Activated T-cell treated with anti-CD3 and anti-CD28 coated beads for 24 hours (primary cell): ENCODE measurements at regions not wholly inside any gene's neighbourhood (a gene's known extent, or its start where the extent isn't known, plus 50 kb on each side); places are given as distances from the start of the nearest gene placed in this dataset.
"Not testable (repeated sequence)": the region's sequence is repeated elsewhere in the genome, so short reads cannot be mapped to it uniquely, and the experiment has no call there.

Experiments
- DNase-seq: peaks from one replicate; pipeline ENCODE4 v3.0.0-alpha.2; 2020; ENCODE audit warnings: low read depth

- no peak for DNase-seq
Measured at GRCh38 chr18:34942276-34942675, 98.9 kb upstream of the MAPRE2 start.

- DNase-seq: no peak
Measured at GRCh38 chr18:34942975-34943374, 98.2 kb upstream of the MAPRE2 start.

GRCh38 chr18:34943587-34943986, 97.6 kb upstream of the MAPRE2 start:
- DNase-seq: no peak

GRCh38 chr18:34947711-34948125, 93.5 kb upstream of the MAPRE2 start:
- no peak for DNase-seq

- DNase-seq: no peak
Measured at GRCh38 chr18:34951625-34952379, 89.4 kb upstream of the MAPRE2 start.

GRCh38 chr18:34953212-34953611, 88.0 kb upstream of the MAPRE2 start:
- no peak for DNase-seq

- not testable (repeated sequence) for DNase-seq
Measured at GRCh38 chr18:34955494-34955893, 85.7 kb upstream of the MAPRE2 start.

- no peak for DNase-seq
Measured at GRCh38 chr18:34956663-34957062, 84.5 kb upstream of the MAPRE2 start.

- DNase-seq: no peak
Measured at GRCh38 chr18:34957119-34957863, 83.9 kb upstream of the MAPRE2 start.

GRCh38 chr18:34957864-34958259, 83.4 kb upstream of the MAPRE2 start:
- no peak for DNase-seq

GRCh38 chr18:34959211-34959829, 81.9 kb upstream of the MAPRE2 start:
- no peak for DNase-seq

- DNase-seq: no peak
Measured at GRCh38 chr18:34959989-34960388, 81.2 kb upstream of the MAPRE2 start.

GRCh38 chr18:34965108-34965507, 76.1 kb upstream of the MAPRE2 start:
- DNase-seq: no peak

GRCh38 chr18:34965566-34965965, 75.6 kb upstream of the MAPRE2 start:
- DNase-seq: no peak

GRCh38 chr18:34970106-34970505, 71.1 kb upstream of the MAPRE2 start:
- DNase-seq: no peak

- DNase-seq: no peak
Measured at GRCh38 chr18:34971313-34971712, 69.9 kb upstream of the MAPRE2 start.

- DNase-seq: no peak
Measured at GRCh38 chr18:34972765-34973414, 68.3 kb upstream of the MAPRE2 start.

GRCh38 chr18:34976123-34976522, 65.1 kb upstream of the MAPRE2 start:
- no peak for DNase-seq

- DNase-seq: no peak
Measured at GRCh38 chr18:34976534-34976898, 64.7 kb upstream of the MAPRE2 start.

- DNase-seq: peak; percentile 67
Measured at GRCh38 chr18:34976899-34977837, 64.0 kb upstream of the MAPRE2 start.

- DNase-seq: peak; percentile 50
Measured at GRCh38 chr18:34977838-34978532, 63.2 kb upstream of the MAPRE2 start.
